ENCODE measurements at regions not wholly inside any gene's neighbourhood (a gene's known extent, or its start where the extent isn't known, plus 50 kb on each side); places are given as distances from the start of the nearest gene placed in this dataset.

DNA sequence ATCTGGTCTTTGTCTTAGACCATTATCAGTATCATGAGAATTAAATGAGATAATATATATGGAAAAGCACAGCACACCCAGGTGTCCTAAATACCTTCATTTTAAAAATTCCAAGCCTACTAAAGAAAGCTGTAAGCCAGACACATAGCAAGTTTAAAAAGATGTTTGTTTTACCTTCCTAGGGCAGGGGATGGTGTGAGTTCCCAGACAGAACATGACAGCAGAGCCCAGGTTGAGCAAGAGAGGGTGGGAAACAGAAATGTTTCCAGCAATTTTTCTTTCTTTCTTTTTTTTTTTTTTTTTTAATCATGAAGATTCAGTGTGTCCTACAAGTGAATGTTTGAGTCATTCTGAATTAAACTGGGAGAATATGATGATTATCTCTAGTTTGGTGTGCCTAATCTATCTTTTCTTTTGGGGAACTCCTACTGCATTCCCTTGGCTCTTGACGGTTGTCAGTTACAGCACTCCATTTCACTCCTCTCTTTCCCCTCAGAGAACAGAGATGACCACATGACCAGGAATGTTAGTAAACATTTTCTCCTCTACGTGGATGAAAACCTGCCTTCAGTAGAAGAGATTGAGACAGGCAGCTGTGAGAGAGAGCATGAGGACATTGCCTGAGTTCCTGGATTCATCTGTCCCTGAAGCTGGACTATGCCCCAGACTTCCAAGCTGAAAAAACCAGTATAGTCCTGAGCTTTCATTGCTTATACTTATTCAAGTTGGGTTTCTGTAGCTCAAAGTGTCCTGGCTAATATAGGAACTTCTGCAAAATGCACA lies 54.5 kb upstream of the ARL14 start:
- no peak for DNase-seq (ENCODE audit: low read depth)
- TF ChIP-seq, protein P1, sequence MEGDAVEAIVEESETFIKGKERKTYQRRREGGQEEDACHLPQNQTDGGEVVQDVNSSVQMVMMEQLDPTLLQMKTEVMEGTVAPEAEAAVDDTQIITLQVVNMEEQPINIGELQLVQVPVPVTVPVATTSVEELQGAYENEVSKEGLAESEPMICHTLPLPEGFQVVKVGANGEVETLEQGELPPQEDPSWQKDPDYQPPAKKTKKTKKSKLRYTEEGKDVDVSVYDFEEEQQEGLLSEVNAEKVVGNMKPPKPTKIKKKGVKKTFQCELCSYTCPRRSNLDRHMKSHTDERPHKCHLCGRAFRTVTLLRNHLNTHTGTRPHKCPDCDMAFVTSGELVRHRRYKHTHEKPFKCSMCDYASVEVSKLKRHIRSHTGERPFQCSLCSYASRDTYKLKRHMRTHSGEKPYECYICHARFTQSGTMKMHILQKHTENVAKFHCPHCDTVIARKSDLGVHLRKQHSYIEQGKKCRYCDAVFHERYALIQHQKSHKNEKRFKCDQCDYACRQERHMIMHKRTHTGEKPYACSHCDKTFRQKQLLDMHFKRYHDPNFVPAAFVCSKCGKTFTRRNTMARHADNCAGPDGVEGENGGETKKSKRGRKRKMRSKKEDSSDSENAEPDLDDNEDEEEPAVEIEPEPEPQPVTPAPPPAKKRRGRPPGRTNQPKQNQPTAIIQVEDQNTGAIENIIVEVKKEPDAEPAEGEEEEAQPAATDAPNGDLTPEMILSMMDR (IDR thresholded peaks at IDR 0.05; ENCODE audit: low read depth, low read length, missing control alignments), result no peak
- in situ Hi-C loops (cut with HindIII; ENCODE audit: low sequenced_read_pairs), result no loop called here
- H3K4me3 ChIP-seq (ENCODE audit: low read depth, low read length), result no peak overlapping the region

DNA sequence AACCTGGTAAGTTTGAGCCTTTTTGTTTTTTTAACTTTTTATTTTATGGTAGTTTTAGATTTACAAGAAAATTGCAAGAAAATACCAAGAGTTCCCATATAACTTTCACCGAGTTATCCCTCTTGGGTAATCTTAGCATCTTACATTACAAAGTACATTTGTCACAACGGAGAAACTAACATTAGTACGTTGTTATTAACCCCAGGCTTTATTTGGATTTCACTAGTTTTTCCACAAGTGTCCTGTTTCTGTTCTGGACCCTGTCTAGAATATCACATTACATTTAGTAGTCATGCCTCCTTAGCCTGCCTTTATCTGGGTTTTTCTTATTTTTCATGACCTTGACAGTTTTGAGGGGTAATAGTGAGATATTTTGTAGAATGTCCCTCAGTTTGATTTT lies 53.5 kb upstream of the KPNA4 start:
- H3K4me3 ChIP-seq (ENCODE audit: low read depth, low read length), result no peak overlapping the region
- DNase-seq (ENCODE audit: low read depth), result no peak
- TF ChIP-seq, protein P1 (IDR thresholded peaks at IDR 0.05; ENCODE audit: low read depth, low read length, missing control alignments), result no peak
- in situ Hi-C loops (cut with HindIII; ENCODE audit: low sequenced_read_pairs), result no loop called here

GRCh38 chr3:160618363-160618762 lies 53.0 kb upstream of the KPNA4 start:
- in situ Hi-C loops (cut with HindIII; ENCODE audit: low sequenced_read_pairs), result no loop called here
- DNase-seq (ENCODE audit: low read depth), result no peak
- no peak overlapping the region for H3K4me3 ChIP-seq (ENCODE audit: low read depth, low read length)
- TF ChIP-seq, protein P1 (IDR thresholded peaks at IDR 0.05; ENCODE audit: low read depth, low read length, missing control alignments), result no peak

DNA sequence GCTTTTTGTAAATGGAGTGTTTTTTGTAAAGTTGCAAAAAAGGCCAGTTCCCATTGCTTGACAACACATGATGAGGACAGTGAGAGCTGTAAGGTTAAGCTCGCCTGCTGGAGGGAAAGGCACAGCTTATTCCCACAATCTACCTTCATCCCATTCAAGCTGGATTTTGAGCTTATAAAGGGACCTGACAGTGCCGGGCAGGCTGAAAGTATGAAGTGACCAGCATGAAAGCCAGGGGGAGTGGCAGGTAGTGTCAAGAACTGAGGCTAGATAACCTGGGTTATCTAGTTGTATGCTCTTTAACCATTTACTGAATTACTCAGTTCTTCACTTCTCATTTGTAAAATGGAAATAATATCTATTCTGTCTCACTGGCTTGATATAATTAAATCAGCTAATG lies 52.3 kb upstream of the KPNA4 start:
- in situ Hi-C loops (cut with HindIII; ENCODE audit: low sequenced_read_pairs), result no loop called here
- TF ChIP-seq, protein P1 (IDR thresholded peaks at IDR 0.05; ENCODE audit: low read depth, low read length, missing control alignments), result no peak
- no peak for DNase-seq (ENCODE audit: low read depth)
- no peak overlapping the region for H3K4me3 ChIP-seq (ENCODE audit: low read depth, low read length)

DNA sequence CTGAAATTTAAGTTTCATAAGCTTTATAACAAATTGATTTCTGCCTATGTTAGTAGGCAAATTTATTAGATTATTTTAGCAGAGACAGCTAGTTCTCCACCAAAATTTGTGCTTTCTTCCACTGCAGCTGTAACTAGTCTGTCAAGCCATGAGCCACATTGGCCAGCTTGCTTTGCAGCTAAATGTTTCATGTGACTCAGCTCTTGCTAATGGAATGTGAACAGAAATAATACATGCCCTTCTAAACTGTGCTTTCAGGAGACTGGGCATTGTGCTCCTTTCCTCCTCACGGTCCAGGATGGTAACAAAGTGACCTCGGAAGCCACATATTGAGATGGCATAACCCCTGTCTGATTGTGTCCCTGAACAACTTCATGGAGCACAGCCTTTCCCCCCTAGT lies 51.3 kb upstream of the KPNA4 start:
- peak; percentile 23 for DNase-seq (ENCODE audit: low read depth)
- TF ChIP-seq, protein P1 (IDR thresholded peaks at IDR 0.05; ENCODE audit: low read depth, low read length, missing control alignments), result no peak
- no peak overlapping the region for H3K4me3 ChIP-seq (ENCODE audit: low read depth, low read length)
- in situ Hi-C loops (cut with HindIII; ENCODE audit: low sequenced_read_pairs), result no loop called here

DNA sequence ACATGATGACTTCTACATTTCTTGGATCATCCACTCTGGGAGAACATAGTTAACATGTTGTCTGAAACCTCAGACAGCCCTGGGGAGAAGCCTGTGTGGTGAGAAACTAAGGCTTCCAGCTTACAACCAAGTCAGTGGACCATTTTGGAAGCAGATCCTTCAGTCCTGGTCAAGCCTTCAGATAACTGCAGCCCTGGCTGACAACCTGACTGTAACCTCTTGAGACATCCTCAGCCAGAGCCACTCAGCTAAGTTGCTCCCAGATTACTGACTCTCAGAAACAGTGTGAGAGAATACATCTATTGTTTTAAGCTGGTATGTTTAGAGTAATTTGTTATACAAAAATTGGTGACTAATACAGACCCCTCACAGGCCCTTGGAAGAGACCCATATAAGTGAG lies 50.9 kb upstream of the KPNA4 start:
- H3K4me3 ChIP-seq (ENCODE audit: low read depth, low read length), result no peak overlapping the region
- in situ Hi-C loops (cut with HindIII; ENCODE audit: low sequenced_read_pairs), result no loop called here
- TF ChIP-seq, protein P1 (IDR thresholded peaks at IDR 0.05; ENCODE audit: low read depth, low read length, missing control alignments), result no peak
- DNase-seq (ENCODE audit: low read depth), result no peak

Data from astrocyte of the cerebellum (primary cell).